ENCODE measurements at regions not wholly inside any gene's neighbourhood (a gene's known extent, or its start where the extent isn't known, plus 50 kb on each side); places are given as distances from the start of the nearest gene placed in this dataset.

GRCh38 chr15:29364426-29365078 lies 94.9 kb upstream of the NSMCE3 start:
- no peak for ATAC-seq (ENCODE audit: poor library complexity)
- DNase-seq, result no peak
- intact Hi-C loops (cut with DNase I), result no loop called here

GRCh38 chr15:29361560-29361959 lies 91.9 kb upstream of the NSMCE3 start:
- no peak for DNase-seq
- intact Hi-C loops (cut with DNase I), result no loop called here
- ATAC-seq (ENCODE audit: poor library complexity), result no peak

- no peak for DNase-seq
- ATAC-seq (ENCODE audit: poor library complexity), result no peak
- intact Hi-C loops (cut with DNase I), result no loop called here
Measured at GRCh38 chr15:29360152-29360551, 90.5 kb upstream of the NSMCE3 start.

GRCh38 chr15:29356786-29357185 lies 87.2 kb upstream of the NSMCE3 start:
- intact Hi-C loops (cut with DNase I), result no loop called here
- ATAC-seq (ENCODE audit: poor library complexity) (no peak), DNase-seq (no peak)

GRCh38 chr15:29355477-29355876 lies 85.9 kb upstream of the NSMCE3 start:
- no peak for DNase-seq
- intact Hi-C loops (cut with DNase I), result no loop called here
- ATAC-seq (ENCODE audit: poor library complexity), result no peak

- ATAC-seq (ENCODE audit: poor library complexity) (no peak), DNase-seq (no peak)
- intact Hi-C loops (cut with DNase I), result no loop called here
Measured at GRCh38 chr15:29352402-29352801, 82.8 kb upstream of the NSMCE3 start.

GRCh38 chr15:29349196-29349595 lies 79.6 kb upstream of the NSMCE3 start:
- intact Hi-C loops (cut with DNase I), result no loop called here
- ATAC-seq (ENCODE audit: poor library complexity) (no peak), DNase-seq (no peak)

- DNase-seq (no peak), ATAC-seq (ENCODE audit: poor library complexity) (no peak)
- intact Hi-C loops (cut with DNase I), result no loop called here
Measured at GRCh38 chr15:29348336-29348914, 78.8 kb upstream of the NSMCE3 start.

GRCh38 chr15:29346998-29347397 lies 77.4 kb upstream of the NSMCE3 start:
- no peak for DNase-seq
- intact Hi-C loops (cut with DNase I), result no loop called here
- no peak for ATAC-seq (ENCODE audit: poor library complexity)

GRCh38 chr15:29345549-29346525 lies 76.2 kb upstream of the NSMCE3 start:
- intact Hi-C loops (cut with DNase I), result no loop called here
- DNase-seq (no peak), ATAC-seq (ENCODE audit: poor library complexity) (peak; percentile 34)

GRCh38 chr15:29344474-29344873 lies 74.9 kb upstream of the NSMCE3 start:
- ATAC-seq (ENCODE audit: poor library complexity) (peak; percentile 39), DNase-seq (no peak)
- intact Hi-C loops (cut with DNase I), result no loop called here

GRCh38 chr15:29343229-29343628 lies 73.6 kb upstream of the NSMCE3 start:
- no peak for DNase-seq
- ATAC-seq (ENCODE audit: poor library complexity), result no peak
- intact Hi-C loops (cut with DNase I), result no loop called here

GRCh38 chr15:29342201-29342600 lies 72.6 kb upstream of the NSMCE3 start:
- intact Hi-C loops (cut with DNase I), result no loop called here
- DNase-seq (no peak), ATAC-seq (ENCODE audit: poor library complexity) (no peak)

GRCh38 chr15:29337156-29337959 lies 67.7 kb upstream of the NSMCE3 start:
- ATAC-seq (ENCODE audit: poor library complexity), result no peak

GRCh38 chr15:29334544-29334943 lies 64.9 kb upstream of the NSMCE3 start:
- intact Hi-C loops (cut with DNase I), result no loop called here
- ATAC-seq (ENCODE audit: poor library complexity), result no peak
- no peak for DNase-seq

More at GRCh38 chr15:29337156-29337959, 67.7 kb upstream of the NSMCE3 start:
- no peak for DNase-seq
- intact Hi-C loops (cut with DNase I), result no loop called here

GRCh38 chr15:29333261-29333660 lies 63.6 kb upstream of the NSMCE3 start:
- intact Hi-C loops (cut with DNase I), result no loop called here
- ATAC-seq (ENCODE audit: poor library complexity) (no peak), DNase-seq (no peak)

GRCh38 chr15:29331669-29332068 lies 62.0 kb upstream of the NSMCE3 start:
- intact Hi-C loops (cut with DNase I), result no loop called here
- DNase-seq (no peak), ATAC-seq (ENCODE audit: poor library complexity) (no peak)

- no peak for ATAC-seq (ENCODE audit: poor library complexity)
- intact Hi-C loops (cut with DNase I), result no loop called here
- no peak for DNase-seq
Measured at GRCh38 chr15:29331071-29331470, 61.4 kb upstream of the NSMCE3 start.

GRCh38 chr15:29324746-29325145 lies 55.1 kb upstream of the NSMCE3 start:
- intact Hi-C loops (cut with DNase I), result no loop called here
- ATAC-seq (ENCODE audit: poor library complexity) (no peak), DNase-seq (no peak)
